AML-193 (cell line): ENCODE measurements at regions not wholly inside any gene's neighbourhood (a gene's known extent, or its start where the extent isn't known, plus 50 kb on each side); places are given as distances from the start of the nearest gene placed in this dataset.

ENCODE experiments used
- DNase-seq, 2 experiments: peaks; one replicate each; lab custom pipeline; 2025; lab: John Stamatoyannopoulos, UW

DNA sequence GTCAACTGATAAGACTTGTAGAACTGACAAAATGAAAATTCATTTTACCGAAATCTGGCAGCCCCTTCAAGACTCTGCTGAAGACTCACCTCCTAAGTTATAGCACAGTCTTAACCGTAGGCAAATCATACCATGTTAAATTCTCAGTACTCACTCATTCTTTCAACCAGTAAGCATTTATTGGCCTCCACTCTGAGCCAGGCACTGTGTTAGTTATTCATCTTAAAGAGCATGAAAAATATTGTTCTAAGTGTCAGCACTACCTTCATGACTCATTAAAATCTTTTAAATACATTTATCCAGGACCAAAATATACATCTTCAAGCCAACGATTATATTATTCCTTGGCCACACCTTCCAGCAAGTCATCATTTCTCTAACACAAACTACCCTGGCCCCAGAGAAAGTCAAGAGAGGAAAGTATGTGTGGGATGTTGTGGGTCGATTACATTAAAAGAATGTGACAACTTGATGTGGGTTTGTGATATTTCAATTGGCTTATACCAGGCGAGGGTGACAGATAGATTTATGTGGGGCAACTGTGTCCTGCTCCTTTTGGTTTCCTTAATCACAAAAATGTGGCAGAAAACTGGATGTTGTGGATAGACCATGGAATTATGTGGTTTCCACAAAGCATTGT is 55.0 kb downstream of the TMEM30B start:
- DNase-seq, result no peak

DNA sequence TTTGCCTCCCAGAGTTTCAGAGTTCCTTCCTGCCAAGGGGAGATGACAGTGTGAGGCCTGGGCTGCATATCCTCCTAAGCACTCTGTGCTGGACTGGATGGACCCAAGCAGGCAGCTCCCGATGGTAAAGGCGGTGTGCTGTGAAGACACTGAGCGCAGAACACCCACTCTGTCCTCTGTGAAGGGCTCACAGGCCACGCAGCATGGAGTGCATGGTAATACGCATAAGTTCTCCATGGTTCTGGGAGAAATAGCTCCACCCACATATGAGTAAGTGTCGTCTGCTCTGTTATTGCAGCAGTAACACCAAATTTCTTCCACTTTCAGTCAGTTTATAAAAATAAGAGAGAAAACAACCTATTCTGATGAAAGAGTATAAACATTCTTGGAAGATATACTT is 55.8 kb downstream of the TMEM30B start:
- no peak for DNase-seq

DNA sequence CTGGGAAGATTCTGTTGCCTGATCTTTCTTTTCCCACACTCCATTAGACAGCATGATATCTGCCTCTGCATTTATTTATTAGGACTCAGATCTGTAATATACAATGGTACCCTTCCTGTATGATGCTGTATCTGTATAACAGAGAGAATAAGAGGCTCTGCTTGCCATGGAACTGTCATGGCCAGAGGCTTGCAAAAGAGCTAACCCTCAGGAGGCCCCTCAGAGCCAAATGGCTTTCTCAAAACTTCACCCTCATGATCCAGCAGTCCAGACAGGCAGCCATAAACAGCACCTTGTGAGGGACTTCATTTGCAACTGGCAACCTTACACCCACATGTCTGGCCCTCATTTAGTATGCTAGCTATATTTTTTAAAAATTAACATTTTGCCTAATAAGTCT is 57.6 kb downstream of the TMEM30B start:
- no peak for DNase-seq

DNA sequence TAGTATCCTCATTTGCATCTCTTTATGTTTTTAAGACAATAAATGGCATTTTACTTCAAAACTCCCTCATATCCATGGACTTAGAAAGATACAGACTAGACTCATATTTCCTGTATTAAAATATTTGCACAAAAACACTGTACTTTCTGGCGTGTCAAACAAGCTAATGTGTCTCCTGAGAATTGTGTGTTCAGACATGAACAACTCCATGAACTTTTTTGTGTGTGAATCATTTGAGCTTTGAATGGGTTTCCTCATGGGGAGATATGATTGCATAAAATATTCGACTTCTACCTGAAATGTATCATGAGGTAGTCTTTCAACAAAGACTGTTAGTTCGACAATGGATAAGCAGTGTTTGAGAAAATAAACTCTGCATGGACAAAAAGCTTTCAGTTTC is 58.8 kb downstream of the TMEM30B start:
- DNase-seq, result no peak

DNA sequence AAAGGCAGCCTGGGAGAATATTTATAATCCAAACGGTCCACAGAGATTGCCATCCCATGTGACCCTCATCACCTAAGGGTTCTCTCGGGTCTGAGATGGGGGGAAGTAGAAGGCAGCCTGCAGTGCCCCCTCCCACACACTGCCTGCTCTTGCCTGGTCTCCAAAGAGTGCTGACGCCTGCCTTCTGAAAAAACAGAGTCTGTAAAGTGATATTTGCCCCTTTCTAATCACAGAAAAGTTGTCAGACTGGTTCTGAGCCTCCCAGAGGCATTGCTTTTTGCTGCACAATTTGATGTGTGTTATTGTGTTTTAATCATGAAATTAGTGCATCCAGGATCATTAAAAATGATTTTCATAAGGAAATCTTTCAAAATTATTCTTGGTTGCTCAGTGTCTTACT is 59.2 kb downstream of the TMEM30B start:
- DNase-seq, result no peak

DNA sequence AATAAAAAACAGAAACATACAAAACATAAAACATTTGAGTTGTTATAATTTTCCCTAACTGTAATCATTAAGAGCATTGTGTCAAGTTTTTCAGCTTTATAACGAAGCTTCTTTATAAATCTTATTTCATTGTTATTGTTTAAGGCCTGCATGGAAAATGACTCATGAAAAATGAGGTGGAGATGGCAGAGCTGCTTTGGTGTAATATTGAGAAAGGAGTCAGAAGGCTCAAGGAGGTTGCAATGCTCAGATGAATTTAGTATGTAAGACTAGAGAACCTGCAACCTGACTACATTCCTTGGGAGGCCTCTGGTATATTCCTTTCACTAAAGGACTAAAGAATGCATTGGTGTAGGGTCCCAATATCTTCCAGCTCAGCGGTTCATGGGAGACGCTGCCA is 61.5 kb downstream of the TMEM30B start:
- DNase-seq, result no peak

DNA sequence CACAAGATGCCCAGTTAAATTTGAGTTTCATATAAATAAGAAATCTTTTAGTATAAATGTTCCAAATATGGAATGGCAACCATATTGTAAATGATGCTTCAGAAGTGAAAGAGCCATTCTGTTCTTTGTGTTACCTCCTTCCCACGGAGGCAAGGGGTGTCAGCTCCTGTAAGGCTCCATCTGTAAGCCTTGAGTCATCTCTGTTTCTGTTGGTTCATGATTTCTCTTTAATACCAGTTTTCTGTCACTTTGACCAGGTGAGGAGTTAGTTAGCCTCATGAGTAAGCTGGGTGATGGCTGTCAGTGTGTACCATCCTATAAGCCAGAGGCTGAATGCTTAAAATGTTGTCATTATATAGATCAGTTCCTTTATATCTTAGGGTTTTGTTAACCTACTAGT is 61.9 kb downstream of the TMEM30B start:
- no peak for DNase-seq

DNA sequence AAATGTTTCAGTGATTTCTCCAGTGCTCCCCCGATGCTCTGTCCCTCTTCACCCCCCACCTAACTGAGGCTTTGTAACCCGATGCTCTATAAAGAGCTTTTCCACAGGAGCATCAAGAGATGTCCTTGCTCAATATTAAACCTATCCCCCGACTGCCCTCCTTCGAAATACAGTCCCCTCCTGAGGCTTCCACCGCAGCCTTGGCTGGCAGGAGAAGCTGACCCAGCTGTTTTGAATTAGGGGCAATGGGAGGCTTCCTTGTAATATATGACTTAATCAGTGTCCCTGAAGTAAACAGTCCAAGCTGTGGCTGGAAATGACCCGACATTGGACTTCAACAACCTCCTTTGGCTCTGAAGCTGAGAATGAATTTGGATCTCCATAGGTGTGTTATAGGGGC is 62.4 kb downstream of the TMEM30B start:
- no peak for DNase-seq

DNA sequence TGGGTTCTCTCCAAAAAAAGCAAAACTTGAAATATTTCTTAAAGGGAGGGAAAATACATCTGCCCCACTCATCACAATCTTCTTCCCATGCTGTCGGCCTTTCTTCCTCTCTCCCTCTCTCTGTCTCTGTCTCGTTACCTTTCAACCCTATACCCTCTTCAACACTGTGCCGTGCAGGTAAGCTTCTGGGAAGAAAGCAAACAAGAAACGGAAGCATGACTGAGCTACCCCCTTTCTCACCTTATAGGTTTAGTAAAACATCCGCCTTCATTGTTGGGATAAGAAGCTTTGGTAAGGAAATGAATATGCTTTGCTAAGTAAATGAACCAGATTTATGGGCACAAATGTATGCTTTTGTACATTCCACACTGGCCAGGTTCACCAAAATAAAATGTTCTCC is 63.0 kb downstream of the TMEM30B start:
- no peak for DNase-seq

DNA sequence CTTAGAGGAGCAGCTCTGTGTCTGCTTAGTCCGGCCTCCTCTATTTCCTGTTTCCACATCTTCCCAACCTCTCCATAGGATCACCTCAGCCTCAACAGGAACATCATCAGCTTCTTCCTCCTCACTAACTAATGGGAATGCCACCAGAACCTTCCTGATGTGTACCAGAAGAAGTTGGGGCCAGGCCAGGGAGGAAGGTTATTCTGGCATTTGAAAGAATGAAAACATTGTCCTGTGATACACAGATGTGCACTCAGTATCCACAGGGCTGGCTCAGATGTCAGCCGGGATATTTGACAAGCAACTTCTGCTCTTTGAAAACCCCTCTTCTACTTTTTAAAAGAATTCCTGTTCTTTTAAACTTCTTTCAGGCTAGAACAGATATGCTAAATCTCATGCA is 63.6 kb downstream of the TMEM30B start:
- DNase-seq, result no peak

DNA sequence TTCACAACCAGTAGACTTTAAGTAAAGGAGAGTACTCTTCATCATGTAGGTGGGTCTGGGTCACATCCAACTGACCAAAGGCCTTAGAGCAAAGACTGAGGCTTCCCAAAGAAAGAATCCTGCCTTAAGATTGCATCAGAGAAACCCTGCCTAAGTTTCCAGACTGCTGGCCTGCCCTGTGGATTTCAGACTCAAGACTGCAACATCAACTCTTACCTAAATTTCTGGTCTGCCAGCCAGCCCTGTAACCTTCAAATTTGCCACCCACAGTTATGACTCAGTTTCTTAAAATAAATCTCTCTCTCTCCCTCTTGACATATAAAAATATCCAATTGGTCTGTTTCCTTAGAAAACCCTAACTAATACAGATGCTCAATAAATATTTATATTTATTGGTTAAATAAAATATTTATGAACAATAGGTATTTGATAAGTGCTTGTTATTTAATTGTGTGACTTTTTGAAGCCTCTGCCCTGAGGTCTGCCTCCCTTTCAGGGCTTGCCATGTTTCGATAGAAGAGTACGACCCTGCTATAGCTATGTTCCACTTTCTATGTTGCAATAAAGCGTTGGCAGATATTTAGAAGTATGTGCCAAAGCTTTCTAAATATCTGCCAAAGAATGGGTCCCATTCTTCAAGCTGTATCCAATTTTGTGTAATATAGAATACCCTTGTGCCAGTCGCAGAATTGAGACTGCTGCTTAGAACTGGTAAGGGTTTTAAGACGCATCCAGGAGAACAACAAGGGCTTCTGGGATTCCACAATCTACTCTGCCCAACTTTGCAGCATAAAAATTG is 65.7 kb downstream of the TMEM30B start:
- DNase-seq, result no peak

DNA sequence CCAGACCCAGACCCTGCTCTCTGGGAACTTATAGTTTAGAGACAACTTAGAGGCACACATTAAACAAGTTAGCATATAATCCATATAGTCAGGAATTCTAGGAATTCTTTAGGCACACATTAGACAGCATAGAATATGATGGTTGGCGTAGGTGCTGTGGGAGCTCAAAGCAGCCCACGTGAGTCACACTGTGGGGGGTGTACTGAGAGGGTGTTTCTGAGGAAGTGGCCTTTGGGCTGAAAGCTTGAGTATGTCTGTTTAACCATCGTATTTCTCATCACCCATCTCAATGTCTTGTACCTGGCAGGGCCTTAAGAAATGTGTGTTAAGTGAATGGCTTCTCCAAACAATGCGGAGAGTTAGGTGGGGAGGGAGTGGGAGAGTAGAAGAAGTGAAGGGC is 67.2 kb downstream of the TMEM30B start:
- DNase-seq, result no peak

DNA sequence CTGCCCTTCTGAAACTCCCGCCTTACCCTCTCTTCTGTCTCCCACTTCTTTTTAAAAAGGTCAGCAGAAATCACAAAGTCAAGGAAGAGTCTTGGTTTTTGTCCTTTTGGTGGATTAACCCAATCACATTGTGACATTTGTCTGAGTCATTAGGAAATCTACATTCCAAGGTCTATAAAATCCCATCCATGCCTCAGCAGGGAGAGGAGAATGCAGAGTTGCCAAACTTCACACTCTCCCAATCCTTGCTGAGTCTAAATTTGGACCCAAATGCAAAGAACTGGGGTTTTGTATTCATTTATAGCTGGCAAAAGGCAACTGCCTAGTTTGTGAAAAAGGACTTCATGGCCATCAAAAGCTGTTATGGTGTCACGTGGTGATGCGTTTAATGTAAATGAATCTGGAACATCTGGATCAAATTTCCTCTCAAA is 67.9 kb downstream of the TMEM30B start:
- no peak for DNase-seq

DNA sequence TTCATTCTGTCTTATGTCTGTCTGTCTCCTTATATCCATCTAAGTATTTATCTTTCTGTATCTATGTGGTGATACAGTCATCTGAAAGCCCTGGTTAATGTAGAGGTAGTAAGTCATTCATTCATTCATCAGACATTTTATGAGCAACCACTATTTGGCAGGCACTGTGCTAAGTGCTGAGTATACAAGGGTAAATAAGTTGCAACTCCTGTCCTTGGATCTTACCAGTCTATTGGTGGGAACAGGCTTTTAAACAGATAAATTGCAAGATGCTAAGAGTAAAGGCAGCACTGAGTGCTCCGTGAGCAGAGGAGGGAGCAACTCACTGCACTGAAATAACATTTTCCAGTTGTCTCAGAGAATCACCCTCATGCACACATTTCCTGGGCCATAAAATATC is 68.6 kb downstream of the TMEM30B start:
- no peak for DNase-seq

DNA sequence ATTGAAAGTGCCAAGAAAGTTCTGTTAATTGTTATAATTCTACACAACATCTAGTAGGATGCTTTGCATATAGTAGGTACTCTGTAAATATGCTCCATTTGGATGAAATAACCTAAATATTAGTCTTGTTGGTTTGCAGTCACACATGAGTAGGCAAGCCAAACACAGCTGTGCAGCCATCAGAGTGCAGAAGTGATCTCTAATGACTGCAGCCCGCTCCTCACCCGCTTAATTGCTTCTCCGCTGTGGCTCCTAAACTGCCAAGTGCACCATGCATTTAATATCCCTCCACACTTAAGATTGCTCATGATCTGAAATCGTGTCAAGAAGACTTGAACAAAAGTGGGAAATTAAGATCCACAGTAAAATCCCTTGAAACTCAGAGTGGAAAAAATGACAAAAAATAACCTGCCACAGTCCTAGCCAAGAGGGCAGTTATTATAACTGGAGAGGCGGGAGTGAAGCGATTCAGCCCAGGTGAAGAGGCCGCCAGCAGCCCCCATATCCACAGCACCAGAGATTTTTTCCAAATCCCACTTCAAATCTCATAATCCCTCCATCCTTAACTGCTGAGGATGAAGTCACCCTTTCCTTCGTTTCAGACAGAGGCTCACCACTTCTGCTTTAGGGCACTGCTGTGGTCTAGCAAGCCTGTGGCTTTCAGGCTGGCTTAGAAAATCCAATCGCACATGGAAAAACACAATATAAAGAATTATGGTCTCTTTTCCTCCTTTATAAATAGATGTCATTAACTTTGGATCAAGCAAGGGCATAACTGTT is 69.5 kb downstream of the TMEM30B start:
- no peak for DNase-seq

DNA sequence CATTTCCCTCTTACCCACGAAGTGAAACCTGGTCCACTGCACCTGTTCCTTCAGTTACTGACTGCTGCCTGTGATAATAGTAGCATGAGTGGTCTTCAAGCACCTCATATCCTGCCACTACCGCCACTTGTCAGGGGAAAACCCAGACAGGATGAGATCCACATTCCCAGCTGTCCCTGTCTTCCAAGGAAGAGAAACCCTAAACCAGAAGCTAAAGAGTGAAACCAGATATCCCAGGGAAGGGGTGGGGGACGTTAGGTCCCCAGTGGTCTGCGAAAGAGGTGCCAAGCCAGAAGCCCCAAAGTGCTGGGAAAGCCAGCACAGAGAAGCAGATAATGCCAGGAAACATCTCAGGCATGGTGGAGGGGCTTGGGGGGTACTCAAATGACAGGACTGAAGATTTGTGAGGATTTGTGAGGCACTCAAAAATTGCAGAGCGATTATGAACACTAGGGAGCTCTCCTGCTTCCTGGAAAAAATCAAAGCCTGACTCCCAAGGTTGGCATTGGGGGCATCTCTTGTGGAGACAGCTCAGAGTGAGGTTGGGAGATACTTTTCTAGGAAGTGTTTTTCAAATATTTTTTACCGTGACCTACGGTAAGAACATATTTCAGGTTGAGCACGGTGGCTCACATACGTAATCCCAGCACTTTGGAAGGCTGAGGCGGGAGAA is 77.9 kb downstream of the TMEM30B start:
- no peak for DNase-seq

DNA sequence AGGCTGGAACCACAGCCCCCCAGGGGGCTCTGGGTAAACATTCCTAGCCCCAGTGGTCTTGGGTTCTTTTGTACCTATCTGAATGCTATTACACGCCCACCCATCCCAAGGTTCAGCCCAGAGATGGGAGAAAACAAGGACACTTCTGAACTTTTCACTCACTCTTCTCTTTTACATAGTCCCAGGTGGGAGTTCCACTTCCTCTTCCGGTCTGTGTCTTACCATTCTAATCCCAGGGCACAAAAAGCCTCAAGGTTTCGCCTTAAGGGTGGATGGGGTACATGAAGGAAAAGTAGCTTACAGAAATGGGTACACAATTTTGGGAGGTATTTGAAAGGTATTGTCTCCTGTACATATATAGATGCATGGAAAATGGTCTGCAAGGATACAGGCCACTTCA is 79.0 kb downstream of the TMEM30B start:
- DNase-seq, result no peak

DNA sequence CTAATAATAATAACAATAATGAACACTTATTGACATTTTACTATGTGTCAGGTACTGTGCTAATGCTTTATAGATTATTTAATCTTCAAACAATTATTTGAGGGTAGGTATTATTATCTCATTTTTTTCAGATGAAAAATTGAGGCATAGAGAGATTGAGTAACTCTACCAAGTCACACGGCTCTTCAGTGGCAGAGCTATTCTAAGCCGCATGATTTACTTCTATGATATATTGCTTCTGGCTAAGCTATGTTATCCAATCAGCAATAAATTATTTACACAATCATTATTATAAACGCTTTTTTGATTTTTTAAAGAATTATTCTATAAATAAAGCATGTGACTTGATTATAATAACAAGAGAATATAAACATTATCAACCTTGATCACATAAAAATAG is 80.0 kb downstream of the TMEM30B start:
- DNase-seq, result no peak

DNA sequence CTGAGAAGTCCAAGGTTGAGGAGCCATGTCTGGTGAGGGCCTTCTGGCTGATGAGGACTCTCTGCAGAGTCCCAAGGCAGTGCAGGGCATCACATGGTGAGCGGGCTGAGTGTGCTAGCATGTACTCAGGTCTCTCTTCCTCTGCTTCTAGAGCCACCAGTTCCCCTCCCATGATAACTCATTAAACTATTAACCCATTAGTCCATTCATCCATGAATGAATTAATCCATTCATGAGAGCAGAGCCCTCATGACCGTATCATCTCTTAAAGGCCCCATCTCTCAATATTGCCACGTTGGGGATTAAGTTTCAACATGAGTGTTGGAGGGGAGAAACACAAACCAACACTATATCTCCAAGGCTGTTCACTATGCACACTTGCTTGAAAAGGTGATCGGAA is 83.7 kb downstream of the TMEM30B start:
- no peak for DNase-seq

DNA sequence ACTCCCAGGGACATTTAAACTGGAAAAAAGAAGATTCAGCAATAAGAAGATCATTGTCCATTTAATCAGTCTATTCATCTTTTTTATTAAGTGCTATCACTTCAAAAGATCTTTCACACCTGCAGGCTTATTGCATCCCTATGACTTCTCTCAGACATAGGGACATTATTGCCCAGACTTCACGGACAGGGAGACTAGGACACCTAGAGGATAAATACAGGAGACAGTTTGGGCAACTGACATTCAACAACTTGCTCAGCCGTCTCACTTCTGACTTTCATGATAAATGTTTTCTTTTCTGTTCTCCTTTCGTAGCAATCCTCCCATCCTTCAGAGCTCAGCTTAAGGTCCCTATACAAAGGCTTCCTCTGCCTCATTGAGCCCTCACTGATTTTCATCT is 84.3 kb downstream of the TMEM30B start:
- no peak for DNase-seq

DNA sequence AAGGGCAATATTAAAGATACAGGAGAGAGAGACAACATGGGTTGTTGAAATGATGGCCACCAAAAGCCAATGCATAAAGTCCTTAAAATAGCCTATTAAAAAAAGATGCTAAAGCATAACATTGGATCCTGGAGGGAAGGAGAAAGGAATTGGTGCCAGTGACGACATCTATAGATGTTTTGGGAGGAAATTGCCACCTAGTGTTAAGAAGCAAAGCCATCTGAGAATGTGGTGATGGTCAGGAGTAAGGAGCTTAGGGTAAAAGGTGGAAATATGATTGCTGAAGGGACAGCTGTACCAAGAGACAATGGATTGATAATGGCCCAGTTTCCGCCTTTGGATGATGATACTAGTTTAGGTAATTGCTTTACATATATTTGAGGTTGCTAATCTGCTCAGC is 85.1 kb downstream of the TMEM30B start:
- DNase-seq, result no peak

DNA sequence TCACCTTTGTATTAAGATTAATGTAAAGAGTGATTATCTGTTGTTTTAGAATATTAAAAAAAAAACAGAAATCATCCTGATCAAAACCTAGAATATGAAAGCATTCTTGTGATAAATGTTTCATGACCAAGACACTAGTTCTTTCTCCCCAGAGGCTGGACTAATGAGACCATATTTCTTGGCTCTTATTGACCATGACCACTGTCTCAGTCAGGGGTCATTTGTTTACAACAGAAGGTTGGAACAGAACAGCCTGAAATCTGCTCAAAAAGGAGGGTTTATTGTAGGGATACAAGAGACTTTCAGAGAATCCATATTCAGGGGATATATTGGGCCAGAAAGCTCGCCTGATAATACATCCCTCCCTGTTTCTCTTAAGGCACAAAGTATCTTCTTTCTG is 87.7 kb downstream of the TMEM30B start:
- DNase-seq, result no peak

DNA sequence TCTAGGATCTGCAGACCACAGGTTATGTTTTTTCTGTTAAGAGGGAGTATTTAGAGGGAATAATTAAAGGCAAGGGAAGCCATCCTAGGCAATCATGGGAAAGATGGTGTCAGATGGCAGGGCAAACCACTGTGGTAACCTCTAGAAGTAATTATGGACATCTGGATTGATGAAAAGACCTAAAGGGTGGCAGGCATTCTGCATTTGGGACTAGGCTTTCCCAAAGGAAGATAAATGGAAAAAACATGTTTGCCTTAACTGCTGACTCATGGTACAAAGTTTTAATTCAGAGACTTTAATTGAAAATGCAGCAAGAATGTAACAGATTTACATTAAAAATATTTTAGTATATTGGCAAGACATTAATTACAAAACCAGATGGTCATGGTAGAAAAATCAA is 88.1 kb downstream of the TMEM30B start:
- no peak for DNase-seq
